Neutrophil (primary cell): ENCODE measurements at regions not wholly inside any gene's neighbourhood (a gene's known extent, or its start where the extent isn't known, plus 50 kb on each side); places are given as distances from the start of the nearest gene placed in this dataset.

Source experiments
- H3K27ac ChIP-seq: fragments of 200-600 bp; sonication (generic); 2 replicates; pipeline ENCODE4 v1.5.1; 2016; ENCODE audit warnings: mild to moderate bottlenecking, moderate library complexity
- H3K27me3 ChIP-seq: fragments of 200-600 bp; sonication (generic); 2 replicates; pipeline ENCODE4 v1.6.0; 2016; ENCODE audit warnings: mild to moderate bottlenecking
- H3K36me3 ChIP-seq: fragments of 200-600 bp; sonication (generic); 2 replicates; pipeline ENCODE4 v1.5.1; 2017
- H3K4me1 ChIP-seq, 2 experiments: fragments of 200-600 bp in 1 of 2; sonication (generic) in 1 of 2; 1 replicate in 1 of 2; 2 replicates in 1 of 2; pipeline versions ENCODE4 v1.5.1 to v1.6.1; 2013 to 2016; ENCODE audit warnings: low read depth in 1 of 2, low read length in 1 of 2, mild to moderate bottlenecking in 1 of 2, moderate library complexity in 1 of 2; ENCODE audit not compliant: control insufficient read depth in 1 of 2, insufficient read depth in 1 of 2
- H3K4me3 ChIP-seq, 2 experiments: fragments of 200-600 bp in 1 of 2; sonication (generic) in 1 of 2; 1 replicate in 1 of 2; 2 replicates in 1 of 2; pipeline ENCODE4 v1.5.1; 2013 to 2016; ENCODE audit warnings: low read depth in 1 of 2, low read length in 1 of 2, mild to moderate bottlenecking in 1 of 2, moderate library complexity in 1 of 2
- H3K9me3 ChIP-seq: fragments of 200-600 bp; sonication (generic); 2 replicates; pipeline ENCODE4 v1.5.1; 2016
- CTCF ChIP-seq: fragments of 200-600 bp; sonication (generic); IDR thresholded peaks from 2 replicates; pipeline ENCODE4 v1.5.1; 2016; ENCODE audit warnings: antibody characterized with exemption

GRCh38 chr9:73996844-73997243 is 500.3 kb upstream of the RORB start:
- H3K36me3 ChIP-seq = no peaks in the 10 kb centered on the region
- H3K27me3 ChIP-seq = no peaks in the 10 kb centered on the region
- H3K27ac ChIP-seq = no peak overlapping the region
- H3K9me3 ChIP-seq = no peaks in the 10 kb centered on the region
- no peak for TF ChIP-seq CTCF
- no peaks in the 10 kb centered on the region for H3K4me1 ChIP-seq
- H3K4me3 ChIP-seq = no peak overlapping the region

GRCh38 chr9:74001382-74001781 is 495.8 kb upstream of the RORB start:
- Histone ChIP-seq H3K4me1 (no peaks in the 10 kb centered on the region), H3K4me3 (no peak overlapping the region), H3K9me3 (no peaks in the 10 kb centered on the region), H3K27ac (no peak overlapping the region), H3K36me3 (no peaks in the 10 kb centered on the region), H3K27me3 (no peaks in the 10 kb centered on the region)
- TF ChIP-seq CTCF = no peak

- no peaks in the 10 kb centered on the region for H3K27me3 ChIP-seq
- no peaks in the 10 kb centered on the region for H3K4me1 ChIP-seq
- H3K27ac ChIP-seq = no peak overlapping the region
- H3K9me3 ChIP-seq = no peaks in the 10 kb centered on the region
- TF ChIP-seq CTCF = no peak
- no peak overlapping the region for H3K4me3 ChIP-seq
- no peaks in the 10 kb centered on the region for H3K36me3 ChIP-seq
Observed at GRCh38 chr9:74006935-74007334, 490.2 kb upstream of the RORB start.

- Histone ChIP-seq H3K27ac (no peak overlapping the region), H3K9me3 (no peaks in the 10 kb centered on the region), H3K36me3 (no peaks in the 10 kb centered on the region), H3K27me3 (no peaks in the 10 kb centered on the region), H3K4me1 (no peaks in the 10 kb centered on the region), H3K4me3 (no peak overlapping the region)
- TF ChIP-seq CTCF = no peak
Observed at GRCh38 chr9:74007833-74008232, 489.3 kb upstream of the RORB start.

GRCh38 chr9:74016004-74016403 is 481.1 kb upstream of the RORB start:
- Histone ChIP-seq H3K27ac (no peak overlapping the region), H3K4me1 (no peaks in the 10 kb centered on the region), H3K4me3 (no peak overlapping the region), H3K36me3 (no peaks in the 10 kb centered on the region), H3K27me3 (no peaks in the 10 kb centered on the region), H3K9me3 (no peaks in the 10 kb centered on the region)
- TF ChIP-seq CTCF = no peak

- Histone ChIP-seq H3K4me3 (no peak overlapping the region), H3K4me1 (no peaks in the 10 kb centered on the region), H3K36me3 (no peaks in the 10 kb centered on the region)
Observed at GRCh38 chr9:74025402-74025925, 471.7 kb upstream of the RORB start.

More at GRCh38 chr9:74025402-74025925, 471.7 kb upstream of the RORB start:
- TF ChIP-seq CTCF = no peak
- H3K27me3 ChIP-seq = no peaks in the 10 kb centered on the region
- no peak overlapping the region for H3K27ac ChIP-seq
- no peaks in the 10 kb centered on the region for H3K9me3 ChIP-seq
